ENCODE measurements at regions not wholly inside any gene's neighbourhood (a gene's known extent, or its start where the extent isn't known, plus 50 kb on each side); places are given as distances from the start of the nearest gene placed in this dataset.

DNA sequence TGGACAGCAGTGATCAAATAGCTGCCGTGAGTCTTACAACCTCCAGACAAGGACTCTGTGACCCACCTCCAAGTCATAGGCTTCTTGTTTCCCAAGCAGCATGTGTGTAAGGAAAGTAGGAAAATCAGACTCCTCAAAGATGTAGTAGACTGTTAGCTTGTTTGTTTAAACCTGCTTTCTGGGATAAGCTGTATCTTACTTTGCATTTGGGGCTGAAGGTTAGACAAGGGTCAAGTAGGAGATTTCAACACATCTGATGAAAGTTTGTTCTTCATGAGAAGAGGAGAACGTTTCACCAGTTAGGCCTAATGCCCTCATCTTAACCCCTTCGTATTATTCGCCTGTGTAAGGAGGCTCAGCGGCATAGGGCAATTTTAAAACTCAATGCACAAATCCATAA is 756.4 kb upstream of the NR2F2 start:
- Histone ChIP-seq H3K9ac (ENCODE audit: low read depth in 1 of 2, low read length in 2 of 2) (no peak overlapping the region), H3K27me3 (ENCODE audit: control insufficient read depth in 1 of 2, insufficient read depth in 2 of 2, low read length in 2 of 2) (no peaks in the 10 kb centered on the region), H3K27ac (ENCODE audit: low read depth, low read length) (no peak overlapping the region), H3K9me3 (ENCODE audit: control insufficient read depth in 1 of 2, low read length in 2 of 2) (peaks cover 6 to 12% of the 10 kb centered on the region in 2 donors), H3K4me1 (ENCODE audit: control insufficient read depth in 1 of 2, insufficient read depth in 2 of 2, low read length in 2 of 2) (no peaks in the 10 kb centered on the region), H3K4me3 (ENCODE audit: low read depth in 1 of 2, low read length in 2 of 2) (no peak overlapping the region), H3K36me3 (ENCODE audit: control insufficient read depth in 1 of 2, insufficient read depth in 2 of 2, low read length in 2 of 2) (no peaks in the 10 kb centered on the region)

DNA sequence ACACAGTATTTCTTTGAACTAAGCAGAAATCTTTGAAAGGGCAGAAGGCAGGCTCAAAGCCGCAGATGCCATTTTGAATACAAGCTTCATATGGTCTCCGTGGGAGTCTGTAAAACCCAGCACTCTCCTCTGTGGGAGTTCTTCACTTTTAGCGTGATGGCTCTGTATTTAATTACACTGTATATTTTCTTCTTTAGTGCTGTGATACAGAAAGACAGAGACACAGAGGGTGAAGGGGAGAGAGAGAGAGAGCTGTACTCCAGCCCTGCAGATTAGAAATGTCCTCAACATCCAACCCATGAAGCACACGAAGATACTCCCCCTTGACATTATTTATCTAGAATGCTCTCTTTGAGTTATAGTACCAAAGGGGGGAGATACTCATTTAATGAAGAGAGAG is 752.6 kb upstream of the NR2F2 start:
- H3K4me1 ChIP-seq (ENCODE audit: control insufficient read depth in 1 of 2, insufficient read depth in 2 of 2, low read length in 2 of 2): no peaks in the 10 kb centered on the region
- H3K4me3 ChIP-seq (ENCODE audit: low read depth in 1 of 2, low read length in 2 of 2): no peak overlapping the region
- no peaks in the 10 kb centered on the region for H3K27me3 ChIP-seq (ENCODE audit: control insufficient read depth in 1 of 2, insufficient read depth in 2 of 2, low read length in 2 of 2)
- peaks cover 0 to 7% of the 10 kb centered on the region in 2 donors for H3K9me3 ChIP-seq (ENCODE audit: control insufficient read depth in 1 of 2, low read length in 2 of 2)
- no peaks in the 10 kb centered on the region for H3K36me3 ChIP-seq (ENCODE audit: control insufficient read depth in 1 of 2, insufficient read depth in 2 of 2, low read length in 2 of 2)
- no peak overlapping the region for H3K9ac ChIP-seq (ENCODE audit: low read depth in 1 of 2, low read length in 2 of 2)
- no peak overlapping the region for H3K27ac ChIP-seq (ENCODE audit: low read depth, low read length)

DNA sequence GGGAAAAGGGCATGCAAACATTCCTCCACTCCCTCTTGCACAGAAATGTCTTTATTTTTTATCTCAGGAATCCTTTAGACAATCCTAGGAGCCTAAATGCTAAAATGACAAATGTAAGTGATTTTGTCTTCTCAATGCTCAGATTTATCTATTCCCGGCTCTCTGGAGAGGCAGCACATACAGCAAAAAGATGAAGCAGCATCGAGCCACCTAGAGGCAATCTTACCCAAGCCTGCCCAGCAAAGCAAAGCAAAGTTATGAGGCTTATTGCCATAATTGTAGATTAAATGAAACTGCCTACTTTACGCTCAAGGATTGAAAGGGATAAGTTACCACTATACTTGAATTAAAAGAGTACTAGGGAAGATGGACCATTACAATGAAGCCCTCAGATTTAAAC is 750.4 kb upstream of the NR2F2 start:
- H3K27ac ChIP-seq (ENCODE audit: low read depth, low read length): no peak overlapping the region
- H3K36me3 ChIP-seq (ENCODE audit: control insufficient read depth in 1 of 2, insufficient read depth in 2 of 2, low read length in 2 of 2): no peaks in the 10 kb centered on the region
- no peaks in the 10 kb centered on the region for H3K4me1 ChIP-seq (ENCODE audit: control insufficient read depth in 1 of 2, insufficient read depth in 2 of 2, low read length in 2 of 2)
- H3K27me3 ChIP-seq (ENCODE audit: control insufficient read depth in 1 of 2, insufficient read depth in 2 of 2, low read length in 2 of 2): no peaks in the 10 kb centered on the region
- no peak overlapping the region for H3K4me3 ChIP-seq (ENCODE audit: low read depth in 1 of 2, low read length in 2 of 2)
- H3K9me3 ChIP-seq (ENCODE audit: control insufficient read depth in 1 of 2, low read length in 2 of 2): peaks cover 0 to 6% of the 10 kb centered on the region in 2 donors
- no peak overlapping the region for H3K9ac ChIP-seq (ENCODE audit: low read depth in 1 of 2, low read length in 2 of 2)

DNA sequence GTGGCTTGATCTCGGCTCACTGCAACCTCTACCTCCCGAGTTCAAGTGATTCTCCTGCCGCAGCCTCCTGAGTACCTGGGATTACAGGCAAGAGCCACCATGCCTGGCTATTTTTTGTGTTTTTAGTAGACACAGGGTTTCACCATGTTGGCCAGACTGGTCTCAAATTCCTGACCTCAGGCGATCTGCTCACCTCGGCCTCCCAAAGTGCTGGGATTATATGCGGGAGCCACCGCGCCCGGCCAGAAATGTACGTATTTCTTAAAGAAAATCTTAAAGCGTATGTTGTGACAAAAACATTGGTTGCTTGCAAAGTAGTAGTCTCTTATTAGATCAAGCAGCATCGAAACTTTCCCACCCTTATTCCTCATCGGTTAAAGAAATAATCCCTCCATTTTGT is 748.9 kb upstream of the NR2F2 start:
- Histone ChIP-seq H3K4me3 (ENCODE audit: low read depth in 1 of 2, low read length in 2 of 2) (no peak overlapping the region), H3K9me3 (ENCODE audit: control insufficient read depth in 1 of 2, low read length in 2 of 2) (no peaks in the 10 kb centered on the region), H3K27me3 (ENCODE audit: control insufficient read depth in 1 of 2, insufficient read depth in 2 of 2, low read length in 2 of 2) (no peaks in the 10 kb centered on the region), H3K4me1 (ENCODE audit: control insufficient read depth in 1 of 2, insufficient read depth in 2 of 2, low read length in 2 of 2) (no peaks in the 10 kb centered on the region), H3K27ac (ENCODE audit: low read depth, low read length) (no peak overlapping the region), H3K36me3 (ENCODE audit: control insufficient read depth in 1 of 2, insufficient read depth in 2 of 2, low read length in 2 of 2) (no peaks in the 10 kb centered on the region), H3K9ac (ENCODE audit: low read depth in 1 of 2, low read length in 2 of 2) (no peak overlapping the region)

DNA sequence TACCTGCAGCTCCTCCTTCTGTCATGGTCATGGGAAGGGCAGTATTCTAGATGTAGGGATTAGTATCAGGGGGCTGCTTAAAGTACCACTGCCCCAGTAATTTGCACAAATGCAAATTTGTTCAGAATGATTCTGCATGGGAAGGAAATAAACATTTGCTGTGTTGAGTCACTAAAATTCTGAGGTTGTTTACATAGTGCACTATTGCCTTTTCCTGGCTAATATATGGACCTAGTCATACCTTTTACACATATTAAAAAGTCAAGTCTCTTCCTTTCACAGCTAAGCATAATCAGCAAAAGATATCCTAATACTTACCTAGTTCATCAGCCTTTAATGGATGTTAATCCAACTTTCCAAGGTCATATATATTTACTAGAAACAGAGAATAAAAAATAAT is 746.4 kb upstream of the NR2F2 start:
- H3K27me3 ChIP-seq (ENCODE audit: control insufficient read depth in 1 of 2, insufficient read depth in 2 of 2, low read length in 2 of 2): no peaks in the 10 kb centered on the region
- no peaks in the 10 kb centered on the region for H3K9me3 ChIP-seq (ENCODE audit: control insufficient read depth in 1 of 2, low read length in 2 of 2)
- H3K4me1 ChIP-seq (ENCODE audit: control insufficient read depth in 1 of 2, insufficient read depth in 2 of 2, low read length in 2 of 2): no peaks in the 10 kb centered on the region
- no peak overlapping the region for H3K9ac ChIP-seq (ENCODE audit: low read depth in 1 of 2, low read length in 2 of 2)
- no peak overlapping the region for H3K27ac ChIP-seq (ENCODE audit: low read depth, low read length)
- no peaks in the 10 kb centered on the region for H3K36me3 ChIP-seq (ENCODE audit: control insufficient read depth in 1 of 2, insufficient read depth in 2 of 2, low read length in 2 of 2)
- no peak overlapping the region for H3K4me3 ChIP-seq (ENCODE audit: low read depth in 1 of 2, low read length in 2 of 2)

DNA sequence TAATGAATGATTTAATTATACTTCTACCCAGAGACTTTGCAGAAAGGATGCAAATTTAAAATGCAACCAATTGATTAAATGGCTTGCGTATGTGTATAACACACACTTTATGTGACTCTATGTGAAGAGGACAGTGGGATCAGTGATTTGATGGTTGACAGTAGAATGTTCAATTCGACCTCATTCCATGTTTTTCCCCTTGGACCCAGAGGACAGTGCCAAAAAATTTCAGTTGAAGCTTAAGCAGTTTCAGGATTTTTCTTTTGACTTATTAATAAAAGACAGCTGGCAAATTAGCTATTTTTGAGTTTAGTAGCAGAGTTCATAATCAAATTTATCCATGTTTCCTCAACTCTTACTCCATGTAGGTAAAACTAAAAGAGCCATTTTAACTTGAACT is 742.4 kb upstream of the NR2F2 start:
- Histone ChIP-seq H3K9ac (ENCODE audit: low read depth in 1 of 2, low read length in 2 of 2) (no peak overlapping the region), H3K36me3 (ENCODE audit: control insufficient read depth in 1 of 2, insufficient read depth in 2 of 2, low read length in 2 of 2) (no peaks in the 10 kb centered on the region), H3K9me3 (ENCODE audit: control insufficient read depth in 1 of 2, low read length in 2 of 2) (no peaks in the 10 kb centered on the region), H3K27ac (ENCODE audit: low read depth, low read length) (no peak overlapping the region), H3K27me3 (ENCODE audit: control insufficient read depth in 1 of 2, insufficient read depth in 2 of 2, low read length in 2 of 2) (no peaks in the 10 kb centered on the region), H3K4me3 (ENCODE audit: low read depth in 1 of 2, low read length in 2 of 2) (no peak overlapping the region), H3K4me1 (ENCODE audit: control insufficient read depth in 1 of 2, insufficient read depth in 2 of 2, low read length in 2 of 2) (no peaks in the 10 kb centered on the region)

DNA sequence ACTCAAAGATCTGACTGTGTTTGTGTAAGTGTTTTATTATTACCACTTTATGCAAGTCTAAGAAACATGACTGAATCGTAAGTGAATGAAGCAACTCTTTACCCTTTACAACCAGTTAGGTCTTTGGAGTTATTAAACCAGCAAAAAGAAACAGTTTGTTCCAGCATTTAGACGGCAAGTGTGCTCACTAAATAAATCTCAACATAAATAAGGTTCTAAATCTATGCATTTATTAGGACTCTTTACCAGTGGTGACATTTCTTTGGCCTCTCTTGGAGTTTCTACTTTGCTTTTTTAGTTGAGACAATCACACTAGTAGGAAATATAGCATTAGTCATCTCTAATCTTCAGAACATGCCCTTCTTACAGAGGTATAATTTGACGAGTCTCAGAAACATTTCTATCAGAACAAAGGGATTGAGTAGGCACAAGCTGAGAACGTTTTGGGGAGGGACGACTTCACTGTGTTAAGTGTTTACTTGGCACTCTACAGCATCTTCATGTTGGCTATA is 739.9 kb upstream of the NR2F2 start:
- no peak overlapping the region for H3K9ac ChIP-seq (ENCODE audit: low read depth in 1 of 2, low read length in 2 of 2)
- H3K27ac ChIP-seq (ENCODE audit: low read depth, low read length): no peak overlapping the region
- H3K36me3 ChIP-seq (ENCODE audit: control insufficient read depth in 1 of 2, insufficient read depth in 2 of 2, low read length in 2 of 2): no peaks in the 10 kb centered on the region
- H3K4me3 ChIP-seq (ENCODE audit: low read depth in 1 of 2, low read length in 2 of 2): no peak overlapping the region
- H3K9me3 ChIP-seq (ENCODE audit: control insufficient read depth in 1 of 2, low read length in 2 of 2): no peaks in the 10 kb centered on the region
- no peaks in the 10 kb centered on the region for H3K27me3 ChIP-seq (ENCODE audit: control insufficient read depth in 1 of 2, insufficient read depth in 2 of 2, low read length in 2 of 2)
- no peaks in the 10 kb centered on the region for H3K4me1 ChIP-seq (ENCODE audit: control insufficient read depth in 1 of 2, insufficient read depth in 2 of 2, low read length in 2 of 2)

DNA sequence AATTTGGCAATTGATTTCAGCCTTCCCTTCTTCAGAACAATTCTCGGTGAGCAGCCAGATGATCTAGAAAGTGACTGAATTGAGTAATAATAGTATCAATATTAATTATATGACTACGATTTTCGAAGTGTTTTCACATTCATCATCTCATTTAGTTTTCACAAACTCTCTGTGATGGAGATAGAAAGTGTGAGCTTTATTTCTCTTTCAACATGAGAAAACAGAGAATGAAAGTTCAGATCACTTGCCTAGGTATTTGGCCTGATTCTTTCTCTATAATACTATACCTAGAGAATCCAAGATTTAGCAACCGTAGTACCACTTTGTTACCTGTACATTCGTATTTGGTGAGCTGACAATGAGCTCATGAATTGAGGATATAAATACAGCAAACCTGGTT is 739.2 kb upstream of the NR2F2 start:
- no peak overlapping the region for H3K4me3 ChIP-seq (ENCODE audit: low read depth in 1 of 2, low read length in 2 of 2)
- no peaks in the 10 kb centered on the region for H3K36me3 ChIP-seq (ENCODE audit: control insufficient read depth in 1 of 2, insufficient read depth in 2 of 2, low read length in 2 of 2)
- H3K4me1 ChIP-seq (ENCODE audit: control insufficient read depth in 1 of 2, insufficient read depth in 2 of 2, low read length in 2 of 2): no peaks in the 10 kb centered on the region
- no peak overlapping the region for H3K27ac ChIP-seq (ENCODE audit: low read depth, low read length)
- no peaks in the 10 kb centered on the region for H3K9me3 ChIP-seq (ENCODE audit: control insufficient read depth in 1 of 2, low read length in 2 of 2)
- H3K9ac ChIP-seq (ENCODE audit: low read depth in 1 of 2, low read length in 2 of 2): no peak overlapping the region
- H3K27me3 ChIP-seq (ENCODE audit: control insufficient read depth in 1 of 2, insufficient read depth in 2 of 2, low read length in 2 of 2): no peaks in the 10 kb centered on the region

DNA sequence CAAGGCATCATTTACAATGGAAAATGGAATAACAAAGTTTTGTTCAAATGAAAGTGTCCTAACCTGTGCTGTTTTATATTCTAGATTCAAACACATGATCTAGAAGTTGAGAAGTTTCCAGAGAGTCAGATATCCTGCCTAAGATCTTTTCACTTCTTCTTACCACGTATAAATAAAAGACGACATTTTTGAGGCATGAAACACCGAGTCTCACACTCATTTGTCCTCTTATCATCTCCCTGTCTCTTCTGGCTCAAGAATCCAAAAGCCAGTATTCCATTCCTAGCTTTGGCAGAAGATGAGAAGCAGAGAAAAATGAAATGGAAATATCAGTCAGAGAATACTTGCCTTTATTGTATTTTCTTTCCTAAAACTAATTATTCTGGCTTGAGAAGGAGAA is 738.6 kb upstream of the NR2F2 start:
- H3K27ac ChIP-seq (ENCODE audit: low read depth, low read length): no peak overlapping the region

DNA sequence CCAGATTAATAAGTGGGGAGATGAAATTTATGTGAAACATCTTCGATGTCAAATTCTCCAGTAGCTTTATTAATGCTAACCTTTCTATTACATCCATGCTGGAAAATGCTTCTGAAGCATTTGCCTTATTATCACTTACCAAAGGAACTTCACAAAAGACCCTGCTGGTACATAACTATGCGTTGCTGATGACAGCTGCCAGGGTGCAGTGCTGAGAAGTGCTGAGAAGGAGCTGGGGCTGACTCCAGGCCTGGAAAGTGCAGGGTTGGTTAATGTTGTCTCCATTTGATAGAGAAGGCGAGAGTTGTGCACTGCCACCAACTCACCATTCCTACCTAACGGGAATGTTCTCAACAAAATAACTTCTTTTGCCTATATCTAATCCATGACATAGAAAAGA is 736.0 kb upstream of the NR2F2 start:
- Histone ChIP-seq H3K9me3 (ENCODE audit: control insufficient read depth in 1 of 2, low read length in 2 of 2) (no peaks in the 10 kb centered on the region), H3K27me3 (ENCODE audit: control insufficient read depth in 1 of 2, insufficient read depth in 2 of 2, low read length in 2 of 2) (no peaks in the 10 kb centered on the region), H3K9ac (ENCODE audit: low read depth in 1 of 2, low read length in 2 of 2) (no peak overlapping the region), H3K4me3 (ENCODE audit: low read depth in 1 of 2, low read length in 2 of 2) (no peak overlapping the region), H3K36me3 (ENCODE audit: control insufficient read depth in 1 of 2, insufficient read depth in 2 of 2, low read length in 2 of 2) (no peaks in the 10 kb centered on the region), H3K27ac (ENCODE audit: low read depth, low read length) (no peak overlapping the region), H3K4me1 (ENCODE audit: control insufficient read depth in 1 of 2, insufficient read depth in 2 of 2, low read length in 2 of 2) (no peaks in the 10 kb centered on the region)

More for the DNA sequence above, 738.6 kb upstream of the NR2F2 start:
- Histone ChIP-seq H3K27me3 (ENCODE audit: control insufficient read depth in 1 of 2, insufficient read depth in 2 of 2, low read length in 2 of 2) (no peaks in the 10 kb centered on the region), H3K4me1 (ENCODE audit: control insufficient read depth in 1 of 2, insufficient read depth in 2 of 2, low read length in 2 of 2) (no peaks in the 10 kb centered on the region), H3K9me3 (ENCODE audit: control insufficient read depth in 1 of 2, low read length in 2 of 2) (no peaks in the 10 kb centered on the region), H3K4me3 (ENCODE audit: low read depth in 1 of 2, low read length in 2 of 2) (no peak overlapping the region), H3K9ac (ENCODE audit: low read depth in 1 of 2, low read length in 2 of 2) (no peak overlapping the region), H3K36me3 (ENCODE audit: control insufficient read depth in 1 of 2, insufficient read depth in 2 of 2, low read length in 2 of 2) (no peaks in the 10 kb centered on the region)

DNA sequence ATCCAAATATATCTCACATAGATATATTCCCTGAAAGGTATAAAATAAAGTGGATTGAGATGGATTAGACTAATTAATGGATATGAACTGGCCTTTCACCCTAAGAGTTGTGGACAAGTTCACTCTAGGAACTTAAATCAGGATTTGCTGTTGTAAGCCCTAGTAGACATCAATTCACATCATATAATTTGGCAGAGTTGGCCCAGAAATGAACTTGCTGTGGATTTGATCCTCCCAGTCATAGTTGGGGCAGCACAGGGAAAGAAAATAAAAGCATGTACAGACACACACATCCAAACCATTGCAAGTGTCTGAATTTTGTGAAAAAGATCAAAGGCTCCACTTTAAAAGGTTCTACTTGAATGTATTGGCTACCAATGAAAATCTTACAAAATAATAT is 734.7 kb upstream of the NR2F2 start:
- Histone ChIP-seq H3K4me1 (ENCODE audit: control insufficient read depth in 1 of 2, insufficient read depth in 2 of 2, low read length in 2 of 2) (no peaks in the 10 kb centered on the region), H3K9me3 (ENCODE audit: control insufficient read depth in 1 of 2, low read length in 2 of 2) (no peaks in the 10 kb centered on the region), H3K9ac (ENCODE audit: low read depth in 1 of 2, low read length in 2 of 2) (no peak overlapping the region), H3K27ac (ENCODE audit: low read depth, low read length) (no peak overlapping the region), H3K36me3 (ENCODE audit: control insufficient read depth in 1 of 2, insufficient read depth in 2 of 2, low read length in 2 of 2) (no peaks in the 10 kb centered on the region), H3K4me3 (ENCODE audit: low read depth in 1 of 2, low read length in 2 of 2) (no peak overlapping the region), H3K27me3 (ENCODE audit: control insufficient read depth in 1 of 2, insufficient read depth in 2 of 2, low read length in 2 of 2) (no peaks in the 10 kb centered on the region)

All from duodenal mucosa (tissue), 2 donors.